Tibial nerve (tissue), 4 donors: ENCODE measurements at regions not wholly inside any gene's neighbourhood (a gene's known extent, or its start where the extent isn't known, plus 50 kb on each side); places are given as distances from the start of the nearest gene placed in this dataset.
A peak's percentile ranks its signal among the peaks of the same experiment; 100 is the strongest.

ENCODE experiments used
- CTCF ChIP-seq, 5 experiments: fragments of 200-600 bp in 3 of 5; fragments of 450-650 bp in 2 of 5; sonication (generic) in 3 of 5; IDR thresholded peaks; one replicate each; pipeline ENCODE4 v1.5.1; 2016 to 2019; ENCODE audit warnings: antibody characterized with exemption in 5 of 5, mild to moderate bottlenecking in 3 of 5, moderate library complexity in 2 of 5
- EP300 ChIP-seq, 2 donors: sonication (generic); formaldehyde crosslinking; IDR thresholded peaks; one replicate each; pipeline ENCODE4 v1.6.1; 2017; ENCODE audit warnings: antibody characterized with exemption in 2 of 2, mild to moderate bottlenecking in 1 of 2
- POLR2A ChIP-seq, 2 donors: fragments of 450-650 bp; IDR thresholded peaks; one replicate each; pipeline ENCODE4 v1.6.1; 2017; ENCODE audit warnings: antibody characterized with exemption in 2 of 2, mild to moderate bottlenecking in 2 of 2, moderate library complexity in 2 of 2

- TF ChIP-seq CTCF (IDR thresholded peaks at IDR 0.05): peak; percentile 64 to 73 (median 68)
- no peak for TF ChIP-seq POLR2A (IDR thresholded peaks at IDR 0.05)
- no peak for TF ChIP-seq EP300 (IDR thresholded peaks at IDR 0.05)
Observed at GRCh38 chr12:89016970-89017778, 335.1 kb downstream of the DUSP6 start.
